H1 (cell line): ENCODE measurements at regions not wholly inside any gene's neighbourhood (a gene's known extent, or its start where the extent isn't known, plus 50 kb on each side); places are given as distances from the start of the nearest gene placed in this dataset.

Experiments used
- CTCF ChIA-PET: fragments of 300-600 bp; sonication (Branson Sonifier 250); formaldehyde crosslinking; loops from one replicate; lab custom pipeline; 2021; ENCODE audit not compliant: partially characterized antibody; lab: Charles Lee
- POLR2A ChIA-PET: fragments of 300-600 bp; sonication (Branson Sonifier 250); formaldehyde crosslinking; loops from one replicate; lab custom pipeline; 2021; ENCODE audit warnings: inconsistent platforms; ENCODE audit not compliant: partially characterized antibody; lab: Charles Lee
- DNase-seq, 2 experiments: peaks; one replicate each; pipeline versions ENCODE4 v3.0.0 to v3.0.0-alpha.2; 2010 to 2022; ENCODE audit warnings: low spot score in 2 of 2, low read depth in 1 of 2, mixed read lengths in 1 of 2
- FAIRE-seq: peaks from 2 replicates; lab custom pipeline; 2011; peaks lifted over from hg19 to GRCh38; lab: Jason Lieb, UNC
- H2AFZ ChIP-seq: 2 replicates; pipeline ENCODE4 v1.8.1; 2012; ENCODE audit warnings: low read length, inconsistent platforms
- H2AK5ac ChIP-seq: 2 replicates; pipeline ENCODE4 v1.6.1; 2013; ENCODE audit warnings: low read depth, low read length
- H2BK120ac ChIP-seq: replicated peaks from 2 replicates; pipeline ENCODE3; 2013; ENCODE audit warnings: low read depth, low read length, inconsistent platforms
- H2BK12ac ChIP-seq: 2 replicates; pipeline ENCODE4 v1.6.1; 2013; ENCODE audit warnings: low read depth, low read length
- H2BK15ac ChIP-seq: 2 replicates; pipeline ENCODE4 v1.6.1; 2013; ENCODE audit warnings: low read length
- H2BK20ac ChIP-seq: 2 replicates; pipeline ENCODE4 v1.6.1; 2013; ENCODE audit warnings: low read length
- H2BK5ac ChIP-seq: 2 replicates; pipeline ENCODE4 v1.6.1; 2013; ENCODE audit warnings: low read depth, low read length
- H3K14ac ChIP-seq: 2 replicates; pipeline ENCODE4 v1.6.1; 2013; ENCODE audit warnings: inconsistent platforms; ENCODE audit not compliant: insufficient read length
- H3K18ac ChIP-seq: 2 replicates; pipeline ENCODE4 v1.6.1; 2013; ENCODE audit warnings: low read length; ENCODE audit errors: extremely low read depth
- H3K23ac ChIP-seq: 2 replicates; pipeline ENCODE4 v1.6.1; 2013; ENCODE audit warnings: inconsistent platforms; ENCODE audit not compliant: insufficient read length
- H3K23me2 ChIP-seq: 2 replicates; pipeline ENCODE4 v1.6.1; 2013; ENCODE audit warnings: low read depth, low read length
- H3K27ac ChIP-seq: 2 replicates; pipeline ENCODE4 v1.6.1; 2011; ENCODE audit warnings: low read depth, low read length, inconsistent platforms
- H3K27me3 ChIP-seq, 4 experiments: replicated peaks in 1 of 4; 1 replicate in 1 of 4; 2 replicates in 3 of 4; pipeline versions ENCODE4 v1.6.1 to v1.8.1; 2011 to 2013; ENCODE audit warnings: low read length in 3 of 4, mild to moderate bottlenecking in 3 of 4, inconsistent platforms in 2 of 4, mixed read lengths in 2 of 4, moderate library complexity in 1 of 4; ENCODE audit not compliant: control insufficient read depth in 3 of 4, insufficient read depth in 3 of 4; ENCODE audit errors: extremely low read depth in 1 of 4
- H3K36me3 ChIP-seq, 4 experiments: 2 replicates each; pipeline versions ENCODE4 v1.6.1 to v1.8.1; 2011 to 2013; ENCODE audit warnings: mild to moderate bottlenecking in 4 of 4, low read length in 3 of 4, moderate library complexity in 2 of 4, control low read depth in 1 of 4, inconsistent platforms in 1 of 4; ENCODE audit not compliant: insufficient read depth in 4 of 4, control insufficient read depth in 2 of 4
- H3K4ac ChIP-seq: replicated peaks from 2 replicates; pipeline ENCODE3; 2013; ENCODE audit warnings: low read length, low read depth, mixed read lengths, inconsistent platforms; ENCODE audit not compliant: insufficient read length
- H3K4me1 ChIP-seq, 4 experiments: replicated peaks in 1 of 4; 1 replicate in 1 of 4; 2 replicates in 3 of 4; pipeline versions ENCODE4 v1.6.1 to v1.8.1; 2011 to 2013; ENCODE audit warnings: low read length in 3 of 4, inconsistent platforms in 2 of 4, mixed read lengths in 1 of 4; ENCODE audit not compliant: insufficient read depth in 4 of 4, control insufficient read depth in 3 of 4
- H3K4me2 ChIP-seq, 2 experiments: 2 replicates each; pipeline versions ENCODE4 v1.6.1 to v1.8.1; 2011 to 2013; ENCODE audit warnings: low read depth in 2 of 2, low read length in 2 of 2, control low read depth in 1 of 2, inconsistent platforms in 1 of 2, mild to moderate bottlenecking in 1 of 2; ENCODE audit not compliant: insufficient read depth in 1 of 2
- H3K4me3 ChIP-seq, 4 experiments: fragments of 200-600, 300-600 bp in 1 of 4; sonication (generic), shearing (Covaris generic), sonication (Bioruptor Twin) in 1 of 4; 2 replicates each; pipeline versions ENCODE4 v1.5.1 to v1.8.1; 2011 to 2016; ENCODE audit warnings: low read length in 4 of 4, low read depth in 3 of 4, control low read depth in 2 of 4, inconsistent platforms in 2 of 4, mild to moderate bottlenecking in 2 of 4, mixed read lengths in 1 of 4, moderate library complexity in 1 of 4; ENCODE audit not compliant: insufficient read depth in 2 of 4; ENCODE audit errors: extremely low read depth in 1 of 4
- H3K56ac ChIP-seq: replicated peaks from 2 replicates; pipeline ENCODE3; 2013; ENCODE audit warnings: low read depth, mild to moderate bottlenecking, mixed read lengths, low read length, inconsistent platforms; ENCODE audit not compliant: insufficient read length
- H3K79me1 ChIP-seq: 2 replicates; pipeline ENCODE4 v1.6.1; 2013; ENCODE audit warnings: low read depth, low read length, control low read depth
- H3K79me2 ChIP-seq, 2 experiments: 2 replicates each; pipeline versions ENCODE4 v1.6.1 to v1.8.1; 2012 to 2013; ENCODE audit warnings: low read length in 2 of 2, mild to moderate bottlenecking in 2 of 2, inconsistent platforms in 1 of 2; ENCODE audit not compliant: insufficient read depth in 2 of 2, control insufficient read depth in 1 of 2
- H3K9ac ChIP-seq, 4 experiments: replicated peaks in 1 of 4; 1 replicate in 1 of 4; 2 replicates in 3 of 4; pipeline versions ENCODE4 v1.6.1 to v1.8.1; 2011 to 2013; ENCODE audit warnings: low read depth in 3 of 4, low read length in 3 of 4, control low read depth in 2 of 4, mild to moderate bottlenecking in 2 of 4, moderate library complexity in 2 of 4, inconsistent platforms in 1 of 4; ENCODE audit errors: extremely low read depth in 1 of 4
- H3K9me3 ChIP-seq, 2 experiments: 2 replicates each; pipeline versions ENCODE4 v1.6.1 to v1.8.1; 2012 to 2013; ENCODE audit warnings: mild to moderate bottlenecking in 2 of 2, moderate library complexity in 2 of 2, control low read depth in 1 of 2, inconsistent platforms in 1 of 2, low read depth in 1 of 2, low read length in 1 of 2, mixed read lengths in 1 of 2; ENCODE audit not compliant: insufficient read depth in 2 of 2
- H4K20me1 ChIP-seq, 2 experiments: replicated peaks in 1 of 2; 2 replicates each; pipeline versions ENCODE3 to v1.8.1; 2011 to 2013; ENCODE audit warnings: inconsistent platforms in 2 of 2, low read length in 2 of 2, mild to moderate bottlenecking in 1 of 2; ENCODE audit not compliant: insufficient read depth in 2 of 2, control insufficient read depth in 1 of 2
- H4K5ac ChIP-seq: 2 replicates; pipeline ENCODE4 v1.6.1; 2013; ENCODE audit warnings: low read length, low read depth, mixed read lengths, inconsistent platforms; ENCODE audit not compliant: insufficient read length
- H4K8ac ChIP-seq: 2 replicates; pipeline ENCODE4 v1.8.0; 2013; ENCODE audit warnings: mild to moderate bottlenecking, moderate library complexity, low read length, inconsistent platforms; ENCODE audit not compliant: insufficient read depth; ENCODE audit errors: extremely low read depth
- H4K91ac ChIP-seq: replicated peaks from 2 replicates; pipeline ENCODE3; 2013; ENCODE audit warnings: low read length, mixed read lengths, inconsistent platforms; ENCODE audit not compliant: insufficient read length
- ATF2 ChIP-seq: IDR thresholded peaks from 2 replicates; pipeline ENCODE4 v1.6.1; 2012; ENCODE audit warnings: low read length, inconsistent platforms
- ATF3 ChIP-seq: IDR thresholded peaks from 2 replicates; pipeline ENCODE4 v1.6.1; 2011; ENCODE audit warnings: low read depth, mild to moderate bottlenecking, low read length; ENCODE audit not compliant: insufficient read depth
- CTCF ChIP-seq, 3 experiments: IDR thresholded peaks; 1 replicate in 2 of 3; 2 replicates in 1 of 3; pipeline versions ENCODE4 v1.5.1 to v1.6.1; 2011; ENCODE audit warnings: low read length in 3 of 3, mild to moderate bottlenecking in 3 of 3, inconsistent platforms in 2 of 3, low read depth in 1 of 3, moderate library complexity in 1 of 3; ENCODE audit not compliant: insufficient read depth in 1 of 3; ENCODE audit errors: control extremely low read depth in 1 of 3
- EP300 ChIP-seq, 2 experiments: IDR thresholded peaks; 1 replicate in 1 of 2; 2 replicates in 1 of 2; pipeline ENCODE4 v1.6.1; 2011 to 2012; ENCODE audit warnings: low read depth in 2 of 2, low read length in 2 of 2, mild to moderate bottlenecking in 2 of 2, borderline replicate concordance in 1 of 2, inconsistent platforms in 1 of 2, moderate library complexity in 1 of 2
- NRF1 ChIP-seq: IDR thresholded peaks from 2 replicates; pipeline ENCODE4 v1.6.1; 2011; ENCODE audit warnings: mild to moderate bottlenecking, low read depth, low read length, improper control_type of control experiment
- PHF8 ChIP-seq: fragments of 200-600 bp; sonication (generic); conservative IDR thresholded peaks from 2 replicates; pipeline ENCODE4 v1.7.1; 2012; ENCODE audit warnings: low read depth, mild to moderate bottlenecking, inconsistent platforms, low read length, moderate library complexity
- SAP30 ChIP-seq: fragments of 300-600 bp; sonication (generic); IDR thresholded peaks from 2 replicates; pipeline ENCODE4 v1.7.1; 2012; ENCODE audit warnings: low read length, moderate library complexity, mild to moderate bottlenecking, inconsistent platforms; ENCODE audit not compliant: insufficient read depth, insufficient replicate concordance
- SIRT6 ChIP-seq: IDR thresholded peaks from one replicate; pipeline ENCODE4 v1.7.1; 2012; ENCODE audit warnings: low read length, inconsistent platforms
- SP2 ChIP-seq: IDR thresholded peaks from 2 replicates; pipeline ENCODE4 v1.6.1; 2012; ENCODE audit warnings: mild to moderate bottlenecking, low read length, inconsistent platforms
- WGBS, 2 experiments: shearing (Covaris generic) in 1 of 2; methylation state at CpG; one replicate each; pipeline versions ENCODE4 v1.1.6 to v1.1.7; 2013 to 2015; ENCODE audit warnings: low lambda C conversion rate in 2 of 2, mixed read lengths in 2 of 2, inconsistent platforms in 1 of 2, low coverage in 1 of 2, missing lambda C conversion rate in 1 of 2; ENCODE audit not compliant: insufficient replicate concordance in 2 of 2, insufficient coverage in 1 of 2, insufficient read length in 1 of 2; ENCODE audit errors: extremely low coverage in 1 of 2, missing lambda C conversion rate in 1 of 2; 5-methylcytosine and 5-hydroxymethylcytosine counted together

DNA sequence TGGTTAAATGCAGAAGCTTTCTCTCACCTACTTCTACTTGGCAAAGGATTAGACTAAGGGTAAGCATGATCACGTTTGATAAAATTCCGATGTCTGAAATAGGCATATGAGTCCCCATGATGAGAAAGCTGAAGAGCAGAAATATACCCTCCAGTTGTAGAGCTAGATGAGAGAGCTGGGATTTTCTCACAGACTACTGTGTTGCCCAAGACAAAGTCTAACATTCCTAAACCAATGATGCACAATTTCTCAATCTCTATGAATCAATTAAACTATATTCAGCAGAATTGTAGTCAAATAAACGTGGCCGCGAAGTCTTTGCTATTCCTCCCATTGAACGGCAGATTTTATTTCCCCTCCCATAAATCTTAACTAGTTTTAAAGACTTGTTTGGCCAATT, 699.2 kb downstream of the KCNT2 start:
- ChIA-PET POLR2A (no interaction called here), CTCF (interaction anchor here (0.8 to 2.1 kb wide), 2 partner anchors 23 to 320 kb away, joined by 4 to 6 read pairs; no protein-coding TSS in a partner anchor)
- H2BK15ac ChIP-seq: no peak overlapping the region
- H2AK5ac ChIP-seq: no peak overlapping the region
- H4K5ac ChIP-seq: no peak overlapping the region
- no peaks in the 10 kb centered on the region for H3K79me1 ChIP-seq
- 96% methylated on average over 6 of the region's 6 CpGs; no CpG with 5 or more reads in 1 of the 2 experiments for WGBS, 2 experiments
- no peak overlapping the region for H3K4ac ChIP-seq
- H3K14ac ChIP-seq: no peak overlapping the region
- no peak overlapping the region for H4K8ac ChIP-seq
- no peak overlapping the region for H2BK120ac ChIP-seq
- H3K4me3 ChIP-seq: no peak overlapping the region
- no peak for DNase-seq
- H3K27me3 ChIP-seq: peaks cover 0 to 1% (median 0%) of the 10 kb centered on the region in 4 experiments; a peak in 1 of 7 replicates
- no peak overlapping the region for H2BK20ac ChIP-seq
- H2AFZ ChIP-seq: no peak overlapping the region
- no peak overlapping the region for H3K4me2 ChIP-seq
- H3K56ac ChIP-seq: no peak overlapping the region
- no peaks in the 10 kb centered on the region for H3K4me1 ChIP-seq
- no peak overlapping the region for H3K9ac ChIP-seq
- no peak overlapping the region for H2BK5ac ChIP-seq
- H3K18ac ChIP-seq: no peak overlapping the region
- no peaks in the 10 kb centered on the region for H3K9me3 ChIP-seq
- H3K23ac ChIP-seq: no peak overlapping the region
- FAIRE-seq: no peak
- no peaks in the 10 kb centered on the region for H3K23me2 ChIP-seq
- H2BK12ac ChIP-seq: no peak overlapping the region
- H3K79me2 ChIP-seq: no peaks in the 10 kb centered on the region
- no peaks in the 10 kb centered on the region for H3K36me3 ChIP-seq
- no peak overlapping the region for H3K27ac ChIP-seq
- no peaks in the 10 kb centered on the region for H4K20me1 ChIP-seq
- no peak overlapping the region for H4K91ac ChIP-seq
- TF ChIP-seq ATF3 (no peak), SP2 (no peak), NRF1 (no peak), PHF8 (no peak), SAP30 (no peak), SIRT6 (no peak), CTCF (IDR thresholded peaks at IDR 0.05; ENCODE audit: control extremely low read depth in 1 of 3, insufficient read depth in 1 of 3, low read depth in 1 of 3, low read length in 3 of 3) (no peak), ATF2 (no peak), EP300 (IDR thresholded peaks at IDR 0.05; ENCODE audit: borderline replicate concordance in 1 of 2, low read depth in 2 of 2, low read length in 2 of 2) (no peak)
